Testis (tissue), 2 donors: ENCODE measurements at regions not wholly inside any gene's neighbourhood (a gene's known extent, or its start where the extent isn't known, plus 50 kb on each side); places are given as distances from the start of the nearest gene placed in this dataset.

Experiments used
- POLR2A ChIP-seq: fragments of 450-650 bp; IDR thresholded peaks from one replicate; pipeline ENCODE4 v1.6.1; 2017; ENCODE audit warnings: antibody characterized with exemption, mild to moderate bottlenecking, moderate library complexity
- TF ChIP-seq, protein P1 (sequence below), 3 experiments: fragments of 450-650 bp in 2 of 3; fragments of 200-600 bp in 1 of 3; sonication (generic) in 1 of 3; IDR thresholded peaks; one replicate each; pipeline ENCODE4 v1.5.1; 2016 to 2019; ENCODE audit warnings: antibody characterized with exemption in 3 of 3, mild to moderate bottlenecking in 2 of 3, moderate library complexity in 1 of 3

DNA sequence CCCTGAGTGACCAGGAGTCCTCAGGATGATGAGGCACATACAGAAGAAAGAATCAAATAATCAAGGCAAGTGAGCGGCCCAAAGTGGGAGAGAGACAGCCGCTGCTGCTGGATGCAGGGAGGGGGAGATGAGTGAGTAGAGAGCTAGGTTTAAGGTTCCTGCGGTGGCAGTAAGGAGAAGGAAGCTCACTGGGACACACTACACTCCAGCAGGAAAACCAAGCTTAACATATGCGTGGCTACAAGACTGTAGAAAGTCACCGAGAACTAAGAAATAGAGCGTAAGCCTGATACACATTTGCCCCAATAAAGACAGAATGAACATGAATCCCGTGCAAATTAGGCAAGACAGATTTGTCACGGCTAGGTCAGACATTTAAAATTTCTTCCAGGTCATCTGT, 470.2 kb downstream of the KDM4C start:
- TF ChIP-seq, protein P1, sequence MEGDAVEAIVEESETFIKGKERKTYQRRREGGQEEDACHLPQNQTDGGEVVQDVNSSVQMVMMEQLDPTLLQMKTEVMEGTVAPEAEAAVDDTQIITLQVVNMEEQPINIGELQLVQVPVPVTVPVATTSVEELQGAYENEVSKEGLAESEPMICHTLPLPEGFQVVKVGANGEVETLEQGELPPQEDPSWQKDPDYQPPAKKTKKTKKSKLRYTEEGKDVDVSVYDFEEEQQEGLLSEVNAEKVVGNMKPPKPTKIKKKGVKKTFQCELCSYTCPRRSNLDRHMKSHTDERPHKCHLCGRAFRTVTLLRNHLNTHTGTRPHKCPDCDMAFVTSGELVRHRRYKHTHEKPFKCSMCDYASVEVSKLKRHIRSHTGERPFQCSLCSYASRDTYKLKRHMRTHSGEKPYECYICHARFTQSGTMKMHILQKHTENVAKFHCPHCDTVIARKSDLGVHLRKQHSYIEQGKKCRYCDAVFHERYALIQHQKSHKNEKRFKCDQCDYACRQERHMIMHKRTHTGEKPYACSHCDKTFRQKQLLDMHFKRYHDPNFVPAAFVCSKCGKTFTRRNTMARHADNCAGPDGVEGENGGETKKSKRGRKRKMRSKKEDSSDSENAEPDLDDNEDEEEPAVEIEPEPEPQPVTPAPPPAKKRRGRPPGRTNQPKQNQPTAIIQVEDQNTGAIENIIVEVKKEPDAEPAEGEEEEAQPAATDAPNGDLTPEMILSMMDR (IDR thresholded peaks at IDR 0.05), result no peak
- no peak for TF ChIP-seq POLR2A
